HG03175 (cell line): ENCODE measurements at regions not wholly inside any gene's neighbourhood (a gene's known extent, or its start where the extent isn't known, plus 50 kb on each side); places are given as distances from the start of the nearest gene placed in this dataset.

ENCODE experiments used
- ATAC-seq: cut with Tn5 transposase; IDR thresholded peaks from one replicate; pipeline ENCODE4 v1.9.1; 2021; ENCODE audit warnings: mild to moderate bottlenecking, moderate library complexity; ENCODE audit not compliant: unreplicated experiment

DNA sequence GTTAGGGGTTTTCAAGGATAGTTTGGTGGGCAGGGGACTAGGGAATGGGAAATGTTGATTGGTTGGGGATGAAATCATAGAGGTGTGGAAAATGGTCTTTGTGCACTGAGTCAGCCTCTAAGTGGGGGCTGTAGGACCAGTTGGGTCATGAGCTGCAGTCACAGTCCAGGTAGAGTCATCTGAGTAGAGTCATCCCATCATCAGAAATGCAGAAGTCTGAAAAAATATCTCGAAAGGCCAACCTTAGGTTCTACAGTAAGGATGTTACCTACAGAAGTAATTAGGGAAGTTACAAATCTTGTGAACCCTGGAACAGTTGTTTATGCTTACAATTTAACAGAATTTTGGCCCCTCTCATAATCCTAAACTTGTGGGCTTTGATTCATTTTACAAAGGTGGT lies 63.4 kb upstream of the AP1S2 start:
- no peak for ATAC-seq

GRCh38 chrX:15916704-15917084 lies 62.1 kb upstream of the AP1S2 start:
- ATAC-seq, result no peak

GRCh38 chrX:15915959-15916703 lies 61.5 kb upstream of the AP1S2 start:
- no peak for ATAC-seq

DNA sequence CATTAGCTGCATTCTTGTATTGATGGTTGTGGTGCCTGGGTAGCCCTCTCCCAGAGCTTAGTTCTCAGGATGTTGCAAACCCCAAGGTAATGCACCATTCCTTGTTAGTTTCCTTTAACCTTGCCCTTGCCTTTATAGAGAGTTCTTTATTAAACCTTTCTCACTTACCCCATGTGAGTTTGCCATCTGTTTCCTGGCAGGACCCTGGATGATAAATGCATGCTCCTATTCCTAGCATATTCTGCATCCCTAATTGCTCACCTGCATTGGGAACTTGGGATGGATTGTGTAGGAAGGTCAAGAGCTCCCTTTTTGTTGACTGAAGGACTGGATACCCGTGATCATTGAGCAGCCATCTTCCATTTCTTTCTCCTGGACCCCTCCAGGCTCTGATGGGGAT lies 59.9 kb upstream of the AP1S2 start:
- ATAC-seq, result no peak

- ATAC-seq, result no peak
These were observed 58.5 kb upstream of the AP1S2 start for GRCh38 chrX:15913146-15913545.

DNA sequence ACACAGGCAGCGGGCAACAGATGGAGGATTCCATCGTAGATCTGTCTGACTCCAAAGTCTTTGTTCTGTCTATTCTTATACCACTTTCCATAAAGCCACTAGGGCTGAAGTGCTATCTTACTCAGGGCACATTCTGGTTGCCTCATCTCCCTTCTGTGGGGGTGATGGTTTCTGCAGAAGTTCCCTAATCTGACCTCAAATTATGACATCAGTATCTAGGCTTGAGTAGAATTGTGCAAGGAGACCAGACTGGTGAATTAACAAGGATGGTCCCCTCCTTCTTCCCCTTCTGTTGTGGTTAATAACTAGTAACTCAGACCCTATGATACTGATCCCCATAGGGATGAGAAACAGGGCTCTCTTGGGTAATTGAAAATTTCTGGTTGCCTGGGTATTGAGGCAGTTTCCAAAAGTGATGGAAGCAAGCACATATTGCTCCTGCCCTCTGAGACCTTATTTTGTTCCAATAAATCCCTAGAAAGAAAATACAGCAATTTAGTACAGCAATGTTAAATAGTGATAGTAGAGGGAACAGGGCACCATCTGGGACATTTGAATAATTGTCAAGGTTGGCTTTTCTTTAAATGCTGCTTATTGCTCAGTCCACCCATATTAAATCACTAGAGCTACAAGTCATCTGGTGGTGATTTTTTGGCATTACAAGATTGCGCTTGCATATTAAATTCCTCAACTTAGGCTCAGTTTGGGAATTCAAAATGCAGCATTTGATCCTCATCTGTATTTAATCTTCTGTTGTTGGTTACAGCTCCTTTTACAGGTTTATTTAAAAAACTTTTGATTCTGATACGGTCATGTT lies 57.3 kb upstream of the AP1S2 start:
- ATAC-seq, result no peak

GRCh38 chrX:15909605-15910004 lies 55.0 kb upstream of the AP1S2 start:
- ATAC-seq, result no peak

DNA sequence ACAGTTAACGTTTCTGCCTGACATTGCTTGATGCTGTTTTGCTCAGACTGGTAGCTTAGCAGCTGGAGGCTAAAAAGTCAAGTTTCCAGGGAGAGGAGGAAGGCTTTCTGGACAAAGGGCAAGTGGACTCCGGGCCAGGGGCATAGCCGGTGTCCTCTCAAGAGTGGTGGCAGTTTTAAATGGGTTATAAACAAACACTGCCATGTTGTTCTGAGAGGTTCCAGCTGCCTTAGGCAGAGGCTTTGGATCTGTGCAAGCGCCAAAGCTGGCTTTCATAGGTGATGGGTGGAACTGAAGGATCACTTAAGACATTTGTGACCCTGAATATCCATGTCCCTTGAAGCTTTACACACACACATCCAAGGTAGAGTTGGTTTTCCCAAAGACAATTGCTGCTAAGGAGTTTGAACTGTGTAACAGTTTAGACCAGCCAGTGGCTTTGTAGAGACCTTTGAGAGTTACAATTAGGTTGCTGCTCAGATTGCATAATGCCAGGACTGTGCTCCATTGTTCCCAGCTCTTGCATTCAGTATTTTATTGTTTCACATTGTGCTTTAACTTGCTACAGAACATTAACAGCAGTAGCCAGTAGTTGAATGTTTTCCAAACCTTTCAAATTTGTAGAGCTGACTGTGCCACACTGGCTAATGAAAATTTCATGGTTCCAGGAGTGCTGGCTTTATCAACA lies 54.1 kb upstream of the AP1S2 start:
- no peak for ATAC-seq

DNA sequence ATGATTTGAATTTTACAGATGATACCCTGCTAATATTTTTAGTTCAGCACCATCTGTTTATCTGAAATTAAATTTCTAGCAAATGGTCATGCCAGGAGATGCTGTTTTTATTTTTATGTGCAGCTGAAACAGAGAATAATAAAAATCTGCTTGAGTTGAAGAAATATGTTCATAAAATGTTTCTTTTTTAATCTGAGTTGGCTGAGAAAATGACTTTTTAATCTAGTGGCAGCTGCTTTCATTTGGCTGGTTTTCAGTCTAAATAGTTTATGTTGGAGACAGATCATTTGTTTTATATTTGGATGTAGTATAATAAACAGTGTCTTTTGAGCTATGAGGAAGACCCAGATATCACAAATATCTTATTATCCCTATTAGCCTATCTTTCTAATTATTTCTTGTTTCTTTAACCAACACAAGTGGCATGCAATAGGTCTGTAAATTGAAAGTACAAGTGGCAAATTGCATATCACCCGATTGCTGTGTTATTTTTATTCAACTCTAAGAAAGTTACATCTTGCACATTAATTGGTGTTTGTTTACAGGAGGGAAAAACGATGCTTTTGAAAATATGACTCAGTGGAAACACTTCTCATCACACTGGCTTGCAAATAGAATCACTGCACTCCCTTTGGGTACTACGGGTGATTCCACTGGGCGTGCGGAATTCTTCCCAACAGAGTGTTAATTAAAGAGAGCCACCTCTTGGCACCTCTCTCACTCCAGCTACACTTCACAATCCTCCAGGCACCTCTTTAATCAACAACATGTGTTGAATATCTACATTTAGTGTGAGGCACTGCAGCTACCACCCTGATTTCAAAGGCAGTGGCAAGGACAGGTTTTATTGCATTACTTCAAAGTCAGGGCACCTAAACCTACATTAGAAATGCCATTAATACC lies 51.7 kb upstream of the AP1S2 start:
- no peak for ATAC-seq
